ENCODE measurements at regions not wholly inside any gene's neighbourhood (a gene's known extent, or its start where the extent isn't known, plus 50 kb on each side); places are given as distances from the start of the nearest gene placed in this dataset.
"Not testable (repeated sequence)": the region's sequence is repeated elsewhere in the genome, so short reads cannot be mapped to it uniquely, and the experiment has no call there.

DNA sequence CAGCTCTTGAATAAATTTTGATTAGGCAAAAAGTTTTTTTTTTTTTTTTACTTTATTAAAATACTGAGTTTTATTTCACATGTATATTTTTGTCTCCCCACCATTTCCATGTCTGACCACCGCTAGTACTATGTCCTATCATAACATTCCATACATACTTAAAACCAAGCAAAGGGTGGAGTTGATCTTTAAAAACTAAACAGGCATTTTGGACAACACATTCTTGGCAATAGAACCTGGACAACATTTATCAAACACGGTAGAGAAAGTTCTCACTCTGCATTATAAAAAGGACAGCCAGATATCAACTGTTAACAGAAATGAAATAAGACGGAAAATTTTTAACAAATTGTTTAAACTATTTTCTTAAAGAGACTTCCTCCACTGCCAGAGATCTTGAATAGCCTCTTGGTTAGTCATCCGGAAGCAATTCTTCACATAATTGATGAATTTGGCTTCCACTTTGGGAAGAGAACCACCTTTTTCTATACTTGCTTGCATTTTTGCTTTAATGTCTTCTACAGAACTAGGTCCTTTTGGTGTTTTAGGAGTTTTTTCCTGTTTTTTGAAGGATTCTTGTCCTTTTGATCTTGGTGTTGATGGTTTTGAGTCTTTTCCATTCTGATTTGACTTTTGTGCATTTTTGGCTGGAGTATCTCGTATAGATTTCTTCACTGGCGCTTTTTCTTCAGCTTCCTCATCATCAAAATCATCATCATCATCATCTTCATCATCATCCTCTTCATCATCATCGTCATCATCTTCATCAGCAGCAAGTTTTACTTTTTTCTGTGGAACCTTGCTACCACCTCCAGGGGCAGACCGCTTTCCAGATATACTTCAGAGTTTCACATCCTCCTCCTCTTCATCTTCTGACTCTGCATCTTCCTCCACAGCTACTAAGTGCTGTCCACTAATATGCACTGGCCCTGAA is 58.7 kb downstream of the POU5F2 start:
- not testable (repeated sequence) for DNase-seq (ENCODE audit: low spot score)

DNA sequence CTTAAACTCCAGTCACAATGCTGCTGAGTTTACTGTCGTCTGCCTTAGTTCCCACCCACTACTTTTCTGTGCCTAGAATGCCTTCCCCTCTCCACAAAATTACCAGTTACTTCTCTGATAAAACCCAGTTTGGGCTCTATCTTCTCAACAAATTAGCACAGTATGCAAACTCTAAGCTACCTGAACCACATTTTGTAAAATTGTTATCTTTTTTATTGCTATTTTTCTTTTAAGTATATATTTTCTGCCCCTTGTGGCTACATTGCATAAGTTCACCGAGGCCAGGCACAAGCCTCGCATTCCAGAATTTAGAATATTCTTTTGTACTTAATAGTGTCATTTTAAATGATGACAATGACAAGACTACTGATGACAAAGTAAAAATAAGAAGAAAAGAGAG is 60.0 kb downstream of the POU5F2 start:
- no peak for DNase-seq (ENCODE audit: low spot score)

- DNase-seq (ENCODE audit: low spot score) = peak; percentile 17
These were observed 64.0 kb downstream of the POU5F2 start for GRCh38 chr5:93677359-93677891.

DNA sequence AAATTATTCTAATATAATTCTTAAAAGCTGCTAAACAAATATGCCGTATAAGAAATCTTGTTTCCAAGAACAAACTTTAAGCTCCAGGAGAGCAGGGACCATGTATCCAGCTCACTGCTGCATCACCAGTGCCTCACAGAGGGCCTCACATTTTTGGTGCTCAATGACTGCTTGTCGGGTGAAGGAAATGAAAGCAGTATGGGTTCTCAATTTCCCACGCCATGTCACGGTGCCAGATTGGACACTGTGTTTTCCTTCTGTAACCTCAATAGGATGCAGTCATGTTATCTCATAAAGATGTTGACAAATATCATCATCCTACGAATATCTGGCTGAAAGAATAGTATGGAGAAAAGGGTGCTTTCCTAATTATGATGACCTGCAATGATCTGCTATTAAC is 64.7 kb downstream of the POU5F2 start:
- DNase-seq (ENCODE audit: low spot score) = no peak

GRCh38 chr5:93675460-93676450 is 65.6 kb downstream of the POU5F2 start:
- DNase-seq (ENCODE audit: low spot score) = no peak

DNA sequence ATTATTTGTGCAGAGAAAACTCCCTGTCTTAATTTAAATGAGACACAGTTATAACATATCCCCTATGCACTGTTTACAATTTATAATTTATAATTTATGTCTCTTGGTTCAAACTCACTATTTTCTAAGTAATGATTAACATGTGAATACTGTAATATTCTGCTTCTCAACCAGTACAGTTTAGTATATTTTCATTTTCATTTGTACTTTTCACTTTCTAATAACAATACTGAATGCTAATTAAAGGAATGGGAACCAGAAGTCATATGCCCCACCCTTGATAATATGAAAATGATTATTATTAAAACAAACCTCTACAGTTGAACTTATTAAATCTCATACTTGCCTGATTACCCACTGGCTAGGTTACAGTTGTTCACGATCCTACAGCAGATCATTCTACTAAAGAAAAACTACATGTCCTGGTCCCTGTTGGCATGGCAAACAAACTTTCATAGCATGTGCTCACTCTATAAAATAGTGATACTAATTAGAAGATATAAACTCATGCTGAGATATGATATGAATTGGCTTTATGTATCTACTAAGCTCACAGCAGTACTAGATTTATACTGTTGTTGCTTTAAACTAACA is 66.4 kb downstream of the POU5F2 start:
- no peak for DNase-seq (ENCODE audit: low spot score)

DNA sequence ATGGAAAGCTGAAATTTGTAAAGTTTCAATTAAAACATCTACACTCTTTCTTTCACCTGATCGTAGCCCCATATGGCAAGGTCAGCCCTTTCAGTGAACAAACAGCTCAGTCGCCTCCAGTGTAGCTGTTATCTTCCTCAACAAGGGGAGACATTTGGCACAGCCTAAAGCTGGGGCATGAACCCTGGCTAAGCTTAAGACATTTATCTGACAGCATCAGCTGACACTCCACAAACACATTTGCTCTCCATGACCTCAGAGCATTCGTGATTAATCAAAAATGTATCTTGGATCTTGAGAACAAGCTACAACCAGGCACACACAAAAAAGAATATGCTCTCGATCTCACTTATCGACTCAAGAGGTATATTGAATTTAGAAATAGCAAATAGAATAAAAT is 67.3 kb downstream of the POU5F2 start:
- DNase-seq (ENCODE audit: low spot score) = no peak

DNA sequence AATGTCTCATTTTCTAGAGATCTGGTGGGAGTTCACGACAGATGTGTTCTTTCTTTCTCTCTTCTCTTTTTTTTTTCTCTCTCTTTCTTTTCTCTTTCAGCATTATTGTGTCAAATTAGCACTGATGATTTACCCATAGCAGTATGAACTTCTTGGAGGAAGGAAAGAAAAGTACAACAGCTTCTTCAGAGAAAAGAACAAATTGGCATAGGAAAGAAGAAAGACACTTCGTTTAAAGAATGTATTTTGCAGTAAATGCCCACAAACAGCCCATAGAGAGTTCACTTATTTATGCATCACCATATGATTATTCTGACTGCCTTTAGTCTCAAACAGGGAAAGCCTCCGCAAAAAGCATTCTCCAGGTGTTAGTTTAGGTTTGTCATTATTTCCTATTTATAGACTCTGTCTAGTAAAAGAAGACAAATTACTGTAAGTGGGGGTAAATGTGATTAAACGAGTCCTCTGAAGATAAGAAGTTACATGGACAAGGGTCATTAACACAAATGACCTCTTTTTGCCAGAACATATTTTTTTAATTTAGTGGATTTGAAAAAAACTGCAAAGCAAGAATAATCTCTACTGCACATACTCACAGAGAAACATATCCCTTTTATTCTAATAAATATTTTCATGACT is 68.0 kb downstream of the POU5F2 start:
- DNase-seq (ENCODE audit: low spot score) = no peak

DNA sequence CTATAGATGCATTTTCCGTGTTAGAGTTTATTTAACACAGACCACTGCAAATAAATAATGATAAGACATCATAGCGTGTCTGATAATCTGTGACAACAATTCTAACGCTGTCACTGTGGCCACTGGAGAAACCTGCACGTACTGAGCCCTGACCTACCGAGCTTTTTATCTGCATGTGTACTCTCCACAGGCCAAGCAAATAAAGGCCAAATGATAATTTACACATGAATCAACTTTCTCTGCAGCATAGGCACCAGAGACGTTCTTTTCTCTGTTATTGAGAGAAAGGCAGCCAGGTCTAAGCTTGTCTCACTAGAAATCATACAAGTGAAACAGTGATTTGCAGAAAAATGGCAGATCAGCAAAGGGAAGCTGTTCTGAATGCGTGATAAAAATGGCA is 75.8 kb downstream of the POU5F2 start:
- DNase-seq (ENCODE audit: low spot score) = no peak

- no peak for DNase-seq (ENCODE audit: low spot score)
These were observed 77.7 kb downstream of the NR2F1 start for GRCh38 chr5:93660677-93661076.

- DNase-seq (ENCODE audit: low spot score) = no peak
These were observed 75.0 kb downstream of the NR2F1 start for GRCh38 chr5:93658044-93658443.

- DNase-seq (ENCODE audit: low spot score) = no peak
These were observed 71.7 kb downstream of the NR2F1 start for GRCh38 chr5:93654676-93655075.

DNA sequence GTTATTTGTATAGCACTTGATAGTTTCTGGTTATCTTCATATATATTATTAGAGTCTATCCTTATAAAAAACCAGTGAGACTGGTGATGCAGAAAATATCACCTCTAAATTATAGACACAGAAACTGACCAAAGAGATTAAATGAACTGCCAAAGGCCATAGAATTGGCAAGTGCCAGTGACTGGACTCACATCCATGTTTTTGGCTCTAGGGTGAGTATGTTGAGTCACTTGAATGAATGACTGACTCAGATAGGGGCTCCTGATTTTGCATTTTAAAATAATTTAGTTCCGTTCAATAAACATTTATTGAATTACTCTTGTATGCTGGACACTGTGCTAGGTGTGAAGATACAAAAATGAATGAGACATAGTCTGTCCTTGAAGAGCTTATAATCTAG is 70.7 kb downstream of the NR2F1 start:
- DNase-seq (ENCODE audit: low spot score) = no peak

DNA sequence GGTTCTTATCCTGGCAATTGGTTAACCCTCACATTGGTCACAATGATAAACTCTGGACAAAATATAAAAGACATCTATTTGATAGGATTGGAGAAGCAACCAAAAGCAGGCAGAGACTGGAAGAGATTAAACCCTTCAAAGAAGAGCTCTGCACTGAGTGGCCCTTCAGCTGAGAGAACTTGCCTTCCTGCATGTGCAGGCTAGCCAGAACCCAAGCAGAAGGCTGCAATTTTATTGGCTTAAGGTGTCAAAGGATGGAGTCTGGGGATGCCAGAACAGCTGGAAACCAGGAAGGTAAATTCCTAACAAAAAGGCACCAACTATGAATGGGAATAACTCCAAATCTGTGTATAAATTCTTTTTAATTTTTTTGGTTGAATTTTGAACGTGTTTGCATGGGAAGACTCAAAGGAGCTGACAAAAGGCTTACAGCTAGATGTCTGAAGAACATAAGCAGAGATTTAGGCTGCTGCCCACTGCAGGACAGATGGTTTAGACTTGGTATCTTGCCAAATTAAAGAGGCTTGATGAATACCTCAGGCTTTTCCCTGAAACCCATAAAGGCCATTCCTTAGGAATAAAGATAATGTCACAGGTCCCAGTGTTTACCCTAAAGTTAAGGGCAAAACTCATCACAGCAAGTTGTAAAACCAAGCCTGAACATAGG is 66.3 kb downstream of the NR2F1 start:
- no peak for DNase-seq (ENCODE audit: low spot score)

DNA sequence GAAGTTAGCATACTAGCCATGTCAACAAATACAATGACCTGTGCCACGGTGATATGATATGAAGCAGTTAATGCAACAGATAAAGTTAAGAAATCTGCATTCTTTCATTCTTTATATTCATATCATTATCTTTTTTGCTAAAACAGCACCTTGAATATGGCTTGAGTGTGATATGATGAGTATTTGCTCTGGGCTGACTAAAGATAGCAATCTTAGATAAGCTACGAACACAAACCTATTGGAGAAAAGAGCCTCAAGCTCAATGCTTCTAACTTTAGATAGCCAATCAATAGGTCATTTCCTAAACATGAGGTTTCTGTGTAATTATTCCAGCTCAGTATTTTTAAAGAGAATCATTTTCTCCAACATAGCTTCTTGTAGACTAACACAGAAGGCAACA is 61.7 kb downstream of the NR2F1 start:
- DNase-seq (ENCODE audit: low spot score) = no peak
